NCI-H2227 treated with DMSO at 0.1 percent for 48 hours (cell line): ENCODE measurements at regions not wholly inside any gene's neighbourhood (a gene's known extent, or its start where the extent isn't known, plus 50 kb on each side); places are given as distances from the start of the nearest gene placed in this dataset.

ENCODE experiments used
- DNase-seq: peaks from one replicate; lab custom pipeline; 2025; lab: John Stamatoyannopoulos, UW

DNA sequence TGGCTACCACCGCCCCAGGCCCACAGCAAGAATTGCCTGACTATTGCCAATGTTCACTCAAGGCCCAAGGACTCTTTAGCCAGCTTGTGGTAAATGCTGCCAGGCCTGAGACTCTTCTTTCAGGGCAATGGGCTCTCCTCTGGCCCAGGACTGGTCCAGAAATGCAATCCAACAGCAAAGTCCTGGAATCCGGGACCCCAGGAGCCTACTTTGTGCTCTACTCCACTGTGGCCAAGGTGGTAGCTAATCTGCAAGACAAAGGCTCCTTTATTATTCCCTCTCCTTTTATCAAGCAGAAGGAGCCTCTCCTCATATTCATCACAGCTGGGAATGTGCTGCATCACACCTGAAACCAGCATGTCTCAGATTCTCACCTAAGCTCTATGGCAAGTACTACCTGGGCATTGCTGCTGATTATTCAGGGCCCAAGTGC is 107.6 kb upstream of the PRSS58 start:
- DNase-seq: no peak

DNA sequence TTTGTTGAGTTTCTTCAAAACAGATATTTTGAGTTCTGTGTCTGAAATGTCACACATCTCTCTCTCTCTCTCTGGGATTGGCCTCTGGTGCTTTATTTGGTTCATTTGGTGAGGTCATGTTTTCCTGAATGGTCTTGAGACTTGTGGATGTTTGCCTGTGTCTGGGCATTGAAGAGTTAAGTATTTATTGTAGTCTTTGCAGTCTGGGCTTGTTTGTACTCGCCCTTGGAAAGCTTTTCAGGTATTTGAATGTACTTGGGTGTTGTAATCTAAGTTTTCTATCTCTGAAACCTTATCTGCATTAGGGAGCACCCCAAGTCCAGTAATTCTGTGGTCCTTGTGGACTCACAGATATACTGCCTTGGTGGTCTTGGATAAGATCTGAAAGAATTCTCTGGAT is 106.7 kb upstream of the PRSS58 start:
- no peak for DNase-seq

DNA sequence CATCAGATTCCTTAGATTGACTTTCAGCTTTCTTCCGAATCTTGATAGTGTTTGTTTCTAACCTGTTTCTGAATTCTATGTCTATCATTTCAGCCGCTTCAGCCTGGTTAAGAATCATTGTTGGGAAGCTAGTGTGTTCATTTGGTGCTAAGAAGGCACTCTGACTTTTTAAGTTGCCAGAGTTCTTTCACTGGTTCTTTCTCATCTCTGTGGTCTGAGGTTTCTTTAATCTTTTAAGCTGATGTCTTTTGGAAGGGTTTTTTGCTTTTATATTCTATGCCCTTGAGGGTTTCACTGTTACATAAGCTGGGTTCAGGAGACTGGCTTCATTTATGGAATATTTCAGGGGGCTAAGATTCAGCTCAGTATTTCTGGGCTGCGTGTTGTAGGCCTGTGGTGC is 104.5 kb upstream of the PRSS58 start:
- no peak for DNase-seq

DNA sequence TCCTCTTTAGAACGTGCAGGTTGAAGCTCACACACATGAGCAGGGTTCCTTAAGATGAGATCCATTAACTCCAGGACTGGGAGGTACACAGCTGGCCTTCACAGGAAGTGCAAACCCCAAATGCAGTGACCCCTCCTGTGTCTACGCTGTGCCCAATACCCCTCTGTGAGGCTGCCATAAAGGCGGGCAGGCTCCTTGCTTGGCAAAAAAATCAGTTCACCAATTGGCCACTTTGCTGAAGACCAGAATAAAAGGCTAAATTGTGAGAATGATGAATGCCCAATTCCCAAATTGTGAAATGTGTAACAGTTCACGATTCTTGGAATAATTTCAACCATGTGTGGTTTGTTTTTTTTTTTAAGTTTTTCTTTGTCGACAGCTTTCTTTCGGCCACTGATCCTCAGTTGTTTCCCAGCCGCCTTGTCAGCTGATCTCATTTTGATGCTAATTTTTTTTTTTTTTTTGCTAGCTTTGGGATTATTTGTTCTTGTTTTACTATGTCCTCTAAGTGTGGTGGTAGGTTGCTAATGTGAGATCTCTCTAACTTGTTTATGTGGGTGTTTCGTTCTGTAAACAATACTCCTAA is 101.9 kb upstream of the PRSS58 start:
- DNase-seq: no peak

DNA sequence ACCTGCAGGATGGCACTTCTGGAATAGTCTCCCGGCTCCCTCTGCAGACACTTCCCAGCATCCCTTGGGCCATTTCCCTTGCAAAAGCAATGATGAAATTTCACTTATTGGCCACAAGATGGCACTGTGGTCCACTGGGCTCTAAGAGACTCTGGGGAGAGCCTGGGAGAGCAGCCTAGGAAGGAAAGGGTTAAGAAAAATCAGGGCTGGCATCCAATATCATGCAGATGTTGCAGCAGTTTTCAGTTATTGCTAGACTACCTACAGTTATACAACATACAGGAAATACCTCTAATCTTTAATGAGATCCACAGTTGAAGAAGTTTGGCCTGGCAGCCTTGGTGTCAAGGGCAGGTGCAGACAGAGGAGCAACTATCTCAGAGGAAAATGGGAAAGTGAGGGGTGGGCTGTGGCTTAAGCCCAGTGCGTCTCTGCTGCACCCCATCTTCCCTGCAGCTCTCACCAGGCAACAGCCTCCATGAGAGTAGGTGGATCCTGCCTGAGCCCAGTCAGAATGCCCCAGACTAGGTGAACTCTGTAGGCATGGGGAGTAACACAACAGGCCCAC is 100.2 kb upstream of the PRSS58 start:
- no peak for DNase-seq

DNA sequence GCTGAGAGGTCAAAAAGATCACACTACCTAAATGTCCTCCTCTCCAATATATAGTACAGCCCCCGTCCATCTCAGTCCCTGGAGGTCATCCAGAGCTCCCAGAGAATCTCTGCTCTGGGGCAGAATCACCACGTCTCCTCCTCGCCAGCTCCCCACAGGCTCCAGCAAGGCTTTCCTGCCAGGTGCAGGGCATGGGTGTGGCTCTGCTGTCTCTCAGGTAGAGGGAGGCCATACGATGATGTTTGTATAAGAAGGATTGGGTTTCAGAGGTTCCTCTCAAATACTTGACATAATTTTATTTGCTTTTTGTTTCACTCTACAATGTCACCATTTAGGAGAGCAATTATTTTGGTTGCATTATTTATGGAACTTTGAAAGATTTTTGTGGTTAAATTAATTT is 98.3 kb upstream of the PRSS58 start:
- no peak for DNase-seq

DNA sequence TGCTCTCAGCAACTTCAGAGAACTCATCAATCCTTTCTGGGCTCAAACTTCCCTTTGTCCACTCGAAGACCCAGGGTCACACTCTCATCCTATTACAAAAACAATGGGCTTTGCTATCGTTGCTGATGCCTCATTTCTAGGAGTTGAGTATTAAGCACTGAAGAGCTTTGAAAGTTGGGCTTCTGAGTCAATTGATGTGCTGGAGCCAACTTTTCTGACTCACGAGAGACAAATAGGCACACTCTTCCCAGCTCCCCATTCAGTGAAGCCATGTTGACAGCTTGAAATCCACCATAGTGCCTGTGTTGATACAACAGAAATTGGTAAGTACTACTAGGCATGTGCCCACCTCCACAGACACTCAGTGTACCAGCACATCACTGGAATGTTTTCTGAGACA is 97.5 kb upstream of the PRSS58 start:
- DNase-seq: no peak

DNA sequence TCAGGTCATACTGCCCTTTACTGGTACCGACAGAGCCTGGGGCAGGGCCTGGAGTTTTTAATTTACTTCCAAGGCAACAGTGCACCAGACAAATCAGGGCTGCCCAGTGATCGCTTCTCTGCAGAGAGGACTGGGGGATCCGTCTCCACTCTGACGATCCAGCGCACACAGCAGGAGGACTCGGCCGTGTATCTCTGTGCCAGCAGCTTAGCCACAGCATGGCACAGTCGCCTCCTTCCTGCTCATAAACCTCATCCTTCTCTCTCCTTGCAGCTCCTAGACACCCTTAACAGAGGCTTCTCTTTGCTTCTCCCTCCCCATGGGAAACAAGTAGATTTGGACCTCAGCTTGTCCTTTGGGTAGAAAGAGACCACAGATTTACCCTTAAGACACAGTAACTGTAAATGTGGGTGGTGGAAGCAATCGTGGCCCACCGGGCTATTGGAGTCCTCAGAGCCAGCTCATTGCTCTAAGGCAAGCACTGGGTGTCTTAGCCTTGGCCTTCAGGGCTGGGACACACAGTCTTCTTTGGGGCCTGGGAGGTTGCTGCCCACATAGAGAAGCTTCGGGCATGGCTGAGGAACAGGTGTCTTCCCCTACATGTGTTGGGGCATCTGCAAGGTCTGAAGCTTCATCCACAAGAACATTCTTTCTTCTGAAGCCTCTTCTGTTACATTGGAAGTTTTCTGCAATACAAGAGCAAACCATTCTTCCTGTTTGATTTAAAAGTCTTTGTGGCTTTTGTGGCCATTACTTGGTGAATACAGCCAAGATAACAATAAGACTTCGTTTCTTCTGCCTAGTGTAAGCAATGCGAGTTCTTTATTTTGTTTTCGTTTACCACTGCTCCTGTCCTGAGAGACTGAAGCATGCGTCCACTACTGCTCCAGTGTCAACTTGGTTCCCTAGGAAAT is 95.5 kb upstream of the PRSS58 start:
- no peak for DNase-seq

DNA sequence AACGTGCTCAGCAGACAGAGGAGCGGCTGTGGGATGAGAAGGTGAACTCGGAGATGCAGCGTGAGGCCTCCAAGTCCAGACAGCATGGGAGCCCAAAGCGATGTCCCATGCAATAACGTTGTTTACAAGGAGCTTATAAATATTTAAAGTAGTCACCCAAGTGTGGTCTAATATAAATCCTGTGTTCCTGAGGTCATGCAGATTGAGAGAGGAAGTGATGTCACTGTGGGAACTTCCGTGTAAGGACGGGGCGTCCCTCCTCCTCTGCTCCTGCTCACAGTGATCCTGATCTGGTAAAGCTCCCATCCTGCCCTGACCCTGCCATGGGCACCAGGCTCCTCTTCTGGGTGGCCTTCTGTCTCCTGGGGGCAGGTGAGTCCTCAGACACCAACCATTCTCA is 94.7 kb upstream of the PRSS58 start:
- no peak for DNase-seq

DNA sequence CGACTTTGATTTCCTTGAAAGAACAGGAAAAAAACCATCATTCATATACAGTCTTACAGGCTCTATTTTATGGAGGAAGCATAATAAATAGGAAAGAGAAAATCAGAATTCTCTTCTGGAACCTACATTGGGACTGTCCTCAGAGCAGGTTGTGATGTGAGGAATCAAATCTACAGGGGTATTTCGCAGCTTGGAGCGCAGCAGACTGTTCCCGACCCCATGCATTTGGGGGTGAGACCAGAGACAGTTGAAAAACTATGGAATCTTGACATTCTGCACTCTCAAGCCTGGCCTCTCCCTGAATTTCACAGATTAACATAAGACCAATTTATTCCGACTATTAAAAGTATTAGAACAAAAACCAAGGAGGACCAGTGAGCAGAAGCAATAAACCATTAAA is 93.3 kb upstream of the PRSS58 start:
- no peak for DNase-seq

DNA sequence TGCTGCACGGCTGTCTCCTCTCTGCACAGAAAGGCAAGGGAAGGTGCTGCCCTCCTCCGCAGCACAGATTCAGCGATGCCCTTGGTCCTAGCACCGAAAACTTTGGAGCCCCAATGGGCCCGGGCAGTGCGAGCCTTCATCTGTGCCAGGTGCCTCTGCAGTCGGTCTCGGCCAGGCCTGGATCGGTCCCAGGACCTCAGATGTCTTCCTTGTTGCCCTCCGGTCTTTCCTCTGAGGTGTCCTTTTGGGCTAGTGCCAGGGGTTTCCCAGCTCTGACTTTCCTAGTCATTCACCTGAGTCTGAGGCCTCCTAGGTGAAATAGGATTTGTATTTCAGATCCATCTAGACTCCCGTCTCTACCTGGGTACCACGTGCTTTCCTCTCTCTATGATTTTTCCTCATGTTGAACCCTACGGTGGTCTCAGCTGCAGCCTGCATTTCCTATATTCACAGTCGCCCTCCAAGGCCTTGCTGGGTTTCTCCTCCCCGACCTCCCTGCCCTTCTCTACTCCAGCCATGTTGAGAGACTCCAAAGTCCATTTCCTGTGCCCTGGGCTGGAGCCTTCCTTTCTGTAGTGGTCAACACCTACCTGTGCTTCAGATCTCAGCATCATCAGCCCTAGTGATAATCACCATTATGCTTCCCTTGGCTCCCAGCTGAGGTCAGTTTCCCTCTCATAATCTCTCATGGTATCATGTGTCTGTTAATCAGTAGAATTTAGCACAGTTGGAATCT is 92.0 kb upstream of the PRSS58 start:
- no peak for DNase-seq

DNA sequence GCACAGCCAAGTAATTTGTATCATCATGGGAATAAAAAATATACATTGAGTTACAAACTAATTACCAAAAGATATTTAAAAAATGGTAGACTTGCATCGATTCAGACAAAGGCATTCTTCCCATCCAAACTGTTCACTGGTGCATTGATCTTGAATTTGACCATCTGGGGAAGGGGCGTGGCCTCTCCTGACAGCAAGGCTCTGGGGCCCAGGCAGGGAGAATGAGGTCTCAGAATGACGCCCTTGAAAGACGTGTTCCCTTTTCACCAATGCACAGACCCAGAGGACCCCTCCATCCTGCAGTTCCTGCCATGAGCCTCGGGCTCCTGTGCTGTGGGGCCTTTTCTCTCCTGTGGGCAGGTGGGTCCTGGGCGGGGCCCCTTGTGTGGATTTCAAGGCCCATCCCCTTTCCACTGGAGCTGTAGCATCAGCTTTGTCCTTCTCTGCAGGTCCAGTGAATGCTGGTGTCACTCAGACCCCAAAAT is 91.1 kb upstream of the PRSS58 start:
- DNase-seq: no peak

DNA sequence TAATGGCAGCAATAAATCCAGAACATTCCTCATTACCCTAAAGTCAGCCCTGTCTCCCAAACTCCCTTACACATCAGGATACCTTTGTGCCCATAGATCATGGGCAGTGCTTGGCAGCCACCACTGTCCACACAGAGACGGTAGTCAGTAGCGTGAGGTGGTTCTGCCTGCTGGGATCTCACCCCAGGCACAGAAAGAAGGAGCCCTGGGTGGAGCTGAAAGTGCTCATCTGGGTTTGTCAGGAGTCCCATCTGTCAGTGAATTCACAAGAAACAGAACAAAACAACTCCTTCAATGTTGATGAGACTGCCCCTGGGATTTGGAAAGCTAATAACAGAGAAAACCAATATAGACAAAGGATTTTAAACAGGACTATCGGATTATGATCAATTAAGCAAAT is 90.2 kb upstream of the PRSS58 start:
- DNase-seq: no peak

DNA sequence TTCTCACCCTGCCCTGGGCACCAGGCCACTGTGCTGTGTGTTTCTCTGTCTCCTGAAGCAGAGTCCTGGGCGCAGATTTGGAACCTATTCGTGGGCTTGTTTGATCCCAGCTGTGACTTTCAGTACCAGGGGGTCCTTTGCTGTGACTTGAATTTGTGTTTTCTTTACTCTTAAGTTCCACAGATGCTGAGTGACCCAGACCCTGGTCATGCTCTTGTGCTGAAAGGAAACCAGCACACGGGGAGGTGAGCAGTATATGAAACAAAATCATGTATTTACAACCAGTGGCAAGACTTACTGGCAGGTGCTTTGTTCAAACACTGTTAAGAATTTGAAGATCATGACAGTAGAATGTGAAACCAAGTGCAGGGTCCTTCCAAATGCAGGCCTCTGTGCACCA is 89.2 kb upstream of the PRSS58 start:
- DNase-seq: no peak

DNA sequence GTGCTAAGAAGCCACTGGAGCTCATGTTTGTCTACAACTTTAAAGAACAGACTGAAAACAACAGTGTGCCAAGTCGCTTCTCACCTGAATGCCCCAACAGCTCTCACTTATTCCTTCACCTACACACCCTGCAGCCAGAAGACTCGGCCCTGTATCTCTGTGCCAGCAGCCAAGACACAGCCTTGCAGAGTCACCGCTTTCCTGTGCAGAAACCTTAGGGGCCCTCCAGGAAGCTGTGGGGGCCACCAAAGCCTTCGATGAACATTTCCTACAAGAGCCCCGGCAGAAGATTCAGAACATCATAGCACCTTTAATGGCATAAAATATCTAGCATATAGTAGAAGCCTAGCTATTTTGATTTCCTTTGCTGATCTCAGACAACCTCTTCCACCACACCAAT is 88.0 kb upstream of the PRSS58 start:
- DNase-seq: no peak

DNA sequence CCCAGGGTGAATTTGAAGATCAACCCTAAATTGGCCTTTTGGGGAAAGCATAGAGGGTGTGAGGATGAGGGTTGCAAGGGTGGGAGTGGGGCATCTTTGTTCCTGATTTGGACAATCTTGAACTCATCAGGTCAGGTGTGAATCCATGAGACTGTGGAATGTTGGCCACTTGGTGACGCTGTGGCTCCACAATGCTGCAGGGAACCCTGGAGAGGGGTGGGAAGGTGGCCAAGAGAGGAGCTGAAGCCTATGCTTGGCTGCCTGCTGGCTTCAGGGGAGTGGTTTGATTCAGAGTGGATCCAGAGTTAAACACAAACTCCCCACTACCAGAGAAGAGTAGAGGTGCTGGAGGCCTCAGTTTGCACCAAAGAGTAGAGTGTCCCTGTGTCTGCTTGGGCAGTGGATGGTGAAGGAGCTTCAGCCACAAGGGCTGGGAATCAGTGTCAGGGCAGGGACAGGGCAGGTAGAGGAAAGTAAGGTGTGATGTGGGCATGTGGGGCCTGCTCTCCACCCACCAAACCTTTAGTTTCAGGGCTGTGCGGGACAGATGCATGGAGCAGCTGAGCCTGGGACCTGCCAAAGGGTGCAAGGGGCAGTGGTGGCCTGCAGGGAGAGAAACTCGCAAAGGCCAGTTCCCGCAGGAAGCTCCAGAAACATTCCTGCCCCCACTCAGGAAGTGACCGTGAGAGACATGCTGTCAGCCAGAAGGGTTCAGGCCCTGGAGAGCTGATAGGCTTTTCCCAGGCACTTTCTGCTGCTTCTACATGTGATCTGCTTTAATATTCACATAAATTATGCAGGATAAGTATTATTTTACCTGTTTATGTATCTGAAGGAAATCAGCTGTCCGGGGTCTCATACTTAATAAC is 81.0 kb upstream of the PRSS58 start:
- no peak for DNase-seq

DNA sequence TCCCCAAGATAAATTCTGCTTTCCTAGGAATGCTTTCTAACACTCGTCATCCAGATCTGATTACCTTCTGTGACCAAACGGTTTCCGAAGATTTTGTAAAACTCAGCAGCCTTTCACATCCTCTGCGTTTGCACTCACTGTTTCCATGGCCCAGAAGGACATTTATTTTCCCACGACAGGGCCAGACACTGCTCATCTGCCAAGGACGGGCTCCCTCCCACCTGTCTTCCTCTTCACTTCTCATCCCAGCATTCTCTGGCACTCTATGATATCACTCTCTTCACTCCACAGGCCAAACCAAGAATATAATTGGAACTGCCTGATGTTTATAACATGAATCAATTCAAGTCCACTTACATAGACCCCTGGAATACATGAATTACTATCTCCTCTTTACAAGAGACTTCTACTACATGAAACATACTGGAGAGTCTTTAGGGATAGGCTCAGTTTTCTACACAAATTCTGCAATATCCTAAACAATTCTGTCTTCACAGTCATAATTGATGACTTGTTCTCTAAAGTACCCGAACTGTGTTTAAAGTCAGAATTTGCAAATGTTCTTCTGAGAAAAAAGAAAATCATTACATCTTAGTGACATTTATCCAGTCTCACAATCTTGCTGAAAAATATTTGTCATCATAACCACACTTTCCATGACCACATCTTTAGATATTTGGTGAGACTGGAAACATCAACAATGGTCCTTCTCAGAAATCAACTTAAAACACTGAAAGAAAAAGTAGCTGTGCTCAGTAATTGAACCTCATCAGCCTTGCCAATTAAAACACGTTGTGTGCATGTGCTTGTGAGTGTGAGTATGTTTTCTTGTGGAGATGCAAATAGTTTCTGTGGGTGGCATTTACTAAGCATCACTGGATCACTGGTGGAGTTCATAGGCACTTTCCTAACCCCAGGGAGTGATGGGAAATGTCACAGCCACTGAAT is 79.5 kb upstream of the PRSS58 start:
- no peak for DNase-seq

DNA sequence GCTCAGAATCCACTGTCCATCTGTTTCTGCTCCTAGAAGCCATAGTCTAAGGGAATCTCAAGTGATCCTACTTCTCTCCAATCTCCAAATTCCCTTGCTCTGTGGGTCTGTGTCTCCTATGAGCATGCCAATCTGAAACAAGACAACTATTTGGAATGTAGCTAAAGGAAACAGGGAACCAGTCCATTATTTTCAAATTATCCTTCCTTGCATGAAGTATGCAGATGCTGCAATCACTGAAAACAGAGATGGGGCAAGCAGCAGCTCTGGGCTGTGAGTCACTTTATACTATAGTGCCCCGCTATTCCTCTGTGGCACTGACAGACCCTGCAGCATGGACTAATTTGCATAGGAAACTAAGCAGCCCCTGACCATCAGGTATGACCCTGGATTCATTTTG is 76.9 kb upstream of the PRSS58 start:
- no peak for DNase-seq

DNA sequence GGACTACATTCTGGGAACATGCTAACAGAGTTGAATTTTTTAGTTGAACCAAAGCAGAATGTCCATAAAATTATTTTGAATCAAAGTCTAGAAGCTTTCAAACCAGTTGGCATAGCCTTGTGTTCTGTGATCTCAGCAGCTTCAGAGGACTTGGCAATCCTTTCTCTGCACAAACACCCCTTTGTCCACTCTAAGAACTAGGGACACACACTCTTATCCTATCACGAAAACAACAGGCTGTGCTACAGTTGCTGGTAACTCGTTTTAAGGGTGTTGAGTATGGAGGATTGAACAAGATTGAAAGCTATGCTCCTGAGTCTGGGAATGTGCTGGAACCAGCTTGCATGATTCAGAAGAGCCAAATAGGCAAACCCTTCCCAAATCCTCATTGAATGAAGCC is 76.4 kb upstream of the PRSS58 start:
- DNase-seq: no peak

DNA sequence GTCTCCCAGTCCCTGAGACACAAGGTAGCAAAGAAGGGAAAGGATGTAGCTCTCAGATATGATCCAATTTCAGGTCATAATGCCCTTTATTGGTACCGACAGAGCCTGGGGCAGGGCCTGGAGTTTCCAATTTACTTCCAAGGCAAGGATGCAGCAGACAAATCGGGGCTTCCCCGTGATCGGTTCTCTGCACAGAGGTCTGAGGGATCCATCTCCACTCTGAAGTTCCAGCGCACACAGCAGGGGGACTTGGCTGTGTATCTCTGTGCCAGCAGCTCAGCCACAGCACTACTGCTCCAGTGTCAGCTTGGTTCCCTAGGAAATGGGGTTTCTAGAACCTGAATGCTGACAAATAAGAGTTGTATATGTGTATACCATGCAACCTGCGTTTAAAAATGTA is 74.6 kb upstream of the PRSS58 start:
- DNase-seq: no peak
